Neural cell (in vitro differentiated cells): ENCODE measurements at regions not wholly inside any gene's neighbourhood (a gene's known extent, or its start where the extent isn't known, plus 50 kb on each side); places are given as distances from the start of the nearest gene placed in this dataset.

Source experiments
- CTCF ChIP-seq: fragments of 450-650 bp; IDR thresholded peaks from 2 replicates; pipeline ENCODE4 v1.5.1; 2014; ENCODE audit warnings: antibody characterized with exemption, mild to moderate bottlenecking, moderate library complexity; ENCODE audit not compliant: poor library complexity, severe bottlenecking
- EP300 ChIP-seq: fragments of 450-650 bp; conservative IDR thresholded peaks from 2 replicates; pipeline ENCODE4 v1.6.1; 2014; ENCODE audit warnings: antibody characterized with exemption, mild to moderate bottlenecking, moderate library complexity; ENCODE audit not compliant: poor library complexity, severe bottlenecking
- POLR2AphosphoS5 ChIP-seq: IDR thresholded peaks from 2 replicates; pipeline ENCODE4 v1.6.1; 2012
- SMC3 ChIP-seq: fragments of 450-650 bp; conservative IDR thresholded peaks from 2 replicates; pipeline ENCODE4 v1.6.1; 2014; ENCODE audit warnings: antibody characterized with exemption, mild to moderate bottlenecking, moderate library complexity; ENCODE audit not compliant: poor library complexity
- TAF1 ChIP-seq: IDR thresholded peaks from 2 replicates; pipeline ENCODE4 v1.6.1; 2012; ENCODE audit warnings: low read depth

GRCh38 chr4:126265888-126266287 is 951.1 kb downstream of the FAT4 start:
- TF ChIP-seq CTCF (no peak), POLR2AphosphoS5 (no peak), TAF1 (no peak), EP300 (no peak), SMC3 (no peak)
